ENCODE measurements at regions not wholly inside any gene's neighbourhood (a gene's known extent, or its start where the extent isn't known, plus 50 kb on each side); places are given as distances from the start of the nearest gene placed in this dataset.

- Histone ChIP-seq H3K14ac (replicated peaks; ENCODE audit: low read depth, low read length) (no peak overlapping the region), H2BK120ac (ENCODE audit: low read depth, low read length) (no peak overlapping the region), H2AK9ac (replicated peaks; ENCODE audit: low read depth, low read length, poor library complexity) (no peak overlapping the region), H3K36me3 (ENCODE audit: control insufficient read depth, insufficient read depth, low read length) (no peaks in the 10 kb centered on the region), H3K4me2 (ENCODE audit: low read depth, low read length) (no peak overlapping the region), H3K9me3 (ENCODE audit: control insufficient read depth, insufficient read depth, low read length) (peaks cover 33% of the 10 kb centered on the region), H2AK5ac (ENCODE audit: low read depth, low read length) (no peak overlapping the region), H3K4ac (ENCODE audit: low read depth, low read length) (no peak overlapping the region), H3K56ac (ENCODE audit: extremely low read depth, insufficient read depth, low read length) (no peak overlapping the region), H3K23ac (ENCODE audit: low read depth, low read length) (no peak overlapping the region), H3K9me1 (ENCODE audit: insufficient read depth, low read length) (no peaks in the 10 kb centered on the region), H2BK5ac (ENCODE audit: low read depth, low read length, poor library complexity, severe bottlenecking) (no peak overlapping the region), H3K27me3 (ENCODE audit: control insufficient read depth, insufficient read depth, low read length) (no peaks in the 10 kb centered on the region), H3K79me1 (ENCODE audit: low read depth in 1 of 2, low read length in 2 of 2) (no peaks in the 10 kb centered on the region), H2AFZ (replicated peaks; ENCODE audit: low read length, poor library complexity) (no peak overlapping the region), H3K4me3 (ENCODE audit: insufficient read depth, low read depth, low read length) (no peak overlapping the region), H2BK20ac (ENCODE audit: low read depth, low read length) (no peak overlapping the region), H3K4me1 (ENCODE audit: control insufficient read depth, insufficient read depth, low read length) (no peaks in the 10 kb centered on the region), H4K5ac (ENCODE audit: low read depth, low read length) (no peak overlapping the region), H4K8ac (ENCODE audit: low read depth in 2 of 2, low read length in 2 of 2) (no peak overlapping the region), H3K18ac (ENCODE audit: low read depth, low read length) (no peak overlapping the region), H3K27ac (ENCODE audit: insufficient read depth, low read length) (no peak overlapping the region), H3K9ac (ENCODE audit: low read depth, low read length) (no peak overlapping the region), H4K20me1 (ENCODE audit: insufficient read depth, low read length) (no peaks in the 10 kb centered on the region), H4K91ac (ENCODE audit: insufficient read depth, low read depth, low read length) (no peak overlapping the region), H2BK15ac (ENCODE audit: low read depth, low read length) (no peak overlapping the region)
- dilution Hi-C loops (cut with HindIII; ENCODE audit: low sequenced_read_pairs, unreplicated experiment) (no loop called here), intact Hi-C loops (cut with micrococcal nuclease) (no loop called here), in situ Hi-C loops (cut with MboI; ENCODE audit: low sequenced_read_pairs) (no loop called here)
- ChIA-PET POLR2A (ENCODE audit: unreplicated experiment) (no interaction called here), CTCF (no interaction called here)
- ATAC-seq (ENCODE audit: low read depth) (no peak), DNase-seq (no peak)
- TF ChIP-seq USF2 (IDR thresholded peaks at IDR 0.05; ENCODE audit: low read depth, low read length) (no peak), POLR2A (IDR thresholded peaks at IDR 0.05; ENCODE audit: low read depth, low read length) (no peak), MAFK (IDR thresholded peaks at IDR 0.05; ENCODE audit: low read depth, low read length) (no peak), MAZ (IDR thresholded peaks at IDR 0.05; ENCODE audit: borderline replicate concordance, low read depth, low read length) (no peak), RCOR1 (IDR thresholded peaks at IDR 0.05; ENCODE audit: insufficient replicate concordance, low read length) (no peak), RAD21 (IDR thresholded peaks at IDR 0.05; ENCODE audit: low read length) (no peak), CEBPB (IDR thresholded peaks at IDR 0.05; ENCODE audit: low read depth, low read length) (no peak), MXI1 (IDR thresholded peaks at IDR 0.05; ENCODE audit: borderline replicate concordance, low read depth, low read length) (no peak), RFX5 (IDR thresholded peaks at IDR 0.05; ENCODE audit: low read depth, low read length) (no peak), CHD1 (IDR thresholded peaks at IDR 0.05; ENCODE audit: low read depth, low read length) (no peak), BHLHE40 (IDR thresholded peaks at IDR 0.05; ENCODE audit: low read depth, low read length) (no peak), SMC3 (IDR thresholded peaks at IDR 0.05; ENCODE audit: low read depth, low read length) (no peak), NFE2L2 (IDR thresholded peaks at IDR 0.05; ENCODE audit: low read depth, low read length) (no peak), ELK1 (IDR thresholded peaks at IDR 0.05; ENCODE audit: borderline replicate concordance, low read depth, low read length) (no peak), FOS (IDR thresholded peaks at IDR 0.05; ENCODE audit: low read depth, low read length) (no peak)
- 75% methylated on average over 7 of the region's 8 CpGs; no CpG with 5 or more reads in 1 of the 2 experiments for WGBS, 2 experiments (ENCODE audit: extremely low coverage in 2 of 2, insufficient read length in 1 of 2)
- no TSS peak for BruUV-seq (replicated peaks)
Measured at GRCh38 chr6:167759206-167759605, 67.5 kb upstream of the AFDN start.

All from IMR-90 (cell line).